LNCaP clone FGC (cell line): ENCODE measurements at regions not wholly inside any gene's neighbourhood (a gene's known extent, or its start where the extent isn't known, plus 50 kb on each side); places are given as distances from the start of the nearest gene placed in this dataset.

Experiments
- DNase-seq: peaks from one replicate; pipeline ENCODE4 v3.0.0-alpha.2; 2011; ENCODE audit warnings: low read depth
- H3K4me3 ChIP-seq: 2 replicates; pipeline ENCODE4 v1.5.1; 2011; ENCODE audit warnings: mild to moderate bottlenecking, low read depth, low read length, control low read depth
- CTCF ChIP-seq: IDR thresholded peaks from 2 replicates; pipeline ENCODE4 v1.5.1; 2012; ENCODE audit warnings: mild to moderate bottlenecking; ENCODE audit not compliant: control insufficient read depth, insufficient read depth; ENCODE audit errors: extremely low read depth

GRCh38 chr10:55283031-55283430 is 482.0 kb upstream of the PCDH15 start:
- no peak for DNase-seq
- no peak for TF ChIP-seq CTCF

GRCh38 chr10:55280696-55281095 is 479.7 kb upstream of the PCDH15 start:
- TF ChIP-seq CTCF, result no peak
- no peak for DNase-seq
- H3K4me3 ChIP-seq, result no peak overlapping the region

More at GRCh38 chr10:55283031-55283430, 482.0 kb upstream of the PCDH15 start:
- no peak overlapping the region for H3K4me3 ChIP-seq

- DNase-seq, result no peak
- no peak for TF ChIP-seq CTCF
- H3K4me3 ChIP-seq, result no peak overlapping the region
Measured at GRCh38 chr10:55277549-55277948, 476.5 kb upstream of the PCDH15 start.

- DNase-seq, result no peak
- TF ChIP-seq CTCF, result no peak
- H3K4me3 ChIP-seq, result no peak overlapping the region
Measured at GRCh38 chr10:55274367-55274766, 473.3 kb upstream of the PCDH15 start.

- TF ChIP-seq CTCF, result no peak
- DNase-seq, result no peak
- no peak overlapping the region for H3K4me3 ChIP-seq
Measured at GRCh38 chr10:55273946-55274345, 472.9 kb upstream of the PCDH15 start.

GRCh38 chr10:55272886-55273285 is 471.9 kb upstream of the PCDH15 start:
- TF ChIP-seq CTCF, result no peak
- no peak for DNase-seq
- H3K4me3 ChIP-seq, result no peak overlapping the region

- DNase-seq, result no peak
- no peak overlapping the region for H3K4me3 ChIP-seq
- no peak for TF ChIP-seq CTCF
Measured at GRCh38 chr10:55266797-55267196, 465.8 kb upstream of the PCDH15 start.
